G401.6 (cell line): ENCODE measurements at regions not wholly inside any gene's neighbourhood (a gene's known extent, or its start where the extent isn't known, plus 50 kb on each side); places are given as distances from the start of the nearest gene placed in this dataset.
"Not testable (repeated sequence)": the region's sequence is repeated elsewhere in the genome, so short reads cannot be mapped to it uniquely, and the experiment has no call there.

Source experiments
- FAIRE-seq: peaks from 2 replicates; lab custom pipeline; 2012; peaks lifted over from hg19 to GRCh38; lab: Jason Lieb, UNC

DNA sequence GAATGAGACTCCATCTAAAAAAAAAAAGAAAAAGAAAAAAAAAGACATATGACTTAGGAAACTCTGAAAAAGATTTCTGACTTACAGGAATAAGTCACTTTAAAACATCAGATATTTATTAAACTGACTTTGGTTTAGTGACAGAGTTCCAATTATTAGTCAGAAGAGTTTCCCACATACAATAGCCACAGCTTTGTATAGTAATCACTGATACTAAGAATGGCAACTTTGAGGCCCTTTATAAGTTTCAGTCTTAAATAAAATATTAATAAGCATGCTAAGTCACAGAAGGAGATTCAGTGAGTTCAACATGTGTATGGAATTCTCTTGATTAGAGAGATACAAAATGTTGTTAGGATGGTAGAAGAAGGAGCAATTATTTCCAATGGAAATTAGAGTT, 652.3 kb upstream of the AMOT start:
- FAIRE-seq, result no peak

- no peak for FAIRE-seq
Observed at GRCh38 chrX:113473418-113473817, 632.8 kb upstream of the AMOT start.

DNA sequence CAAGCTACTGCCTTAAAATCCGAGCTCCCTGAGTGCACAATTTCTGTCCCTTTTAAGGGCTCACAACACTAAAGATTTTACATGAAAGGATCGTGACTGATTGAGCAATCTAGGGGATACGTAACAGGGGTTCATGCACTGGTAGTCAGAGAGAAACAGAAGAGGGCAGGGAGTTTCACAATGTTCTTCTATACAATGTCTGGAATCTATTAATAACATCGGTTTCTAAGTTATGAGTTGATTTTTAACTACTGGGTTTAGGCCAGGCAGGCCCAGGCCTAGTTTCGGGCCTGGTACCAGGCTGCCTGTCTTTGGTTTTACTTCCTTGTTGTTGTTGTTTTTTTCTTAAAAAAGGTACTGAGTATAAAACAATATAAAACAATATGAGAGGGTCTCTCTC, 632.4 kb upstream of the AMOT start:
- FAIRE-seq, result not testable (repeated sequence)

DNA sequence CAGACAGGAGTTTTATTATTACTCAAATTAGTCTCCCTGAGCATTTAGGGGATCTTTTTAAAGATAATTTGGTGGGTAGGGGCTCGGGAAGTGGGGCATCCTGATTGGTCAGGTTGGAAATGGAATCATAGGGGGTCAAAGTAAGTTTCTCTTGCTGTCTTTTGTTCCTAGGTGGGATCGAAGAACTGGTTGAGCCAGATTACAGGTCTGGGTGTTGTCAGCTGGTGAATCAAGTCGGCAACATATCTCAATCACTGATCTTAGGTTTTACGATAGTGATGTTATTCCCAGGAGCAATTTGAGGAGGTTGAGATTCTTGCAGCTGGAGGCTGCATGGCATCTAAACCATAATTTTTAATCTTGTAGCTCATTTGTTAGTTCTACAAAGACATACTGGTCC, 629.5 kb upstream of the AMOT start:
- FAIRE-seq, result no peak

- no peak for FAIRE-seq
Observed at GRCh38 chrX:113457719-113458118, 617.1 kb upstream of the AMOT start.

DNA sequence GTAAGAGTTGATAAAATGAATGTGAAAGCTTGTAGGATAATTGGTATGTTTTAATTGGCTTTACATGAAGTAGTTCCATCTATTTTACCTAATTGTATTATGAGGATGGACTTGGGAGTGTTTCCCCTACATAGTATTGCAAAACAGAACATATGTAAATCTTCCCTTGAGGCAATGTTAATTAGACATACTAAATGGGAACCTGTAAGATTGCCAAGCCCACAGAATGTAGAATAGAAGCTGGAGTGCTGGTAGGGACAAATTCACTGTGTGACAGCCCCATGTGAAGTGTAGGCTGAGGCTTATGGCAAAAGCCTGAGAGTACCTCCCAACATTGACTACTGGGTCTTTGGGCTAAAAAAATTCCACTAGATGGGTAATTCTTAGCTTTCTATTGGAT, 615.0 kb upstream of the AMOT start:
- FAIRE-seq, result no peak

DNA sequence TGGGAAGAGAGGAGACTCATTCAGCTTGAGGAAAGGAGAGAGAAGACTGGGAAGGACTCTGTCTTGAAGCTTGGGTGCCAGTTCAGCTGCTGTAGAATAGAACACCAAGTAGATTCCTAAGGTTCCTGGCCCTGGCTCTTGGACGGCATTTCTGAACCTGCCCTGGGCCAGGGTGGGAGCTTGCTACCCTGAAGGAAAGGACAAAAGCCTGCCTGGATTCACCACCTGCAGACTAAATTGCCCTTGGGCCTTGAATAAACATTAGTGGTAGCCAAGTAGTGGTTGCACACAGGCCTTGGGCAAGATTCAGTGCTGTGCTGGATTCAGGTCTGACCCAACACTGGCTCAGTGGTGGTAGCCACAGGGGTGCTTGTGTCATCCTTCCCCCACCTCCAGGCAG, 588.4 kb upstream of the AMOT start:
- no peak for FAIRE-seq

DNA sequence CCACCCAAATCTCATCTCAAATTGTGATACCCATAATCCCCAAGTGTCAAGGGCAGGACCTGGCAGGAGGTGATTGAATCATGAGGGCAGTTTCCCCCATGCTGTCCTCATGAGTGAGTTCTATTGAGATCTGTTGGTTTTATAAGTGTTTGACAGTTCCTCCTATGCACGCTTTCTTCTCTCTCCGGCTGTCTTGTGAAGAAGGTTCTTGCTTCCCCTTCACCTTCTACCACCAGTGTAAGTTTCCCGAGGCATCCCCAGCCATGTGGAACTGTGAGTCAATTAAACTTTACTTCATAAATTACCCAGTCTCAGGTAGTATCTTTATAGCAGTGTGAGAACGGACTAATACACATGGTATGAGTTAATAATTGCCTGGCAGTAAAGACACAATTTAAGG, 581.7 kb upstream of the AMOT start:
- FAIRE-seq, result no peak

DNA sequence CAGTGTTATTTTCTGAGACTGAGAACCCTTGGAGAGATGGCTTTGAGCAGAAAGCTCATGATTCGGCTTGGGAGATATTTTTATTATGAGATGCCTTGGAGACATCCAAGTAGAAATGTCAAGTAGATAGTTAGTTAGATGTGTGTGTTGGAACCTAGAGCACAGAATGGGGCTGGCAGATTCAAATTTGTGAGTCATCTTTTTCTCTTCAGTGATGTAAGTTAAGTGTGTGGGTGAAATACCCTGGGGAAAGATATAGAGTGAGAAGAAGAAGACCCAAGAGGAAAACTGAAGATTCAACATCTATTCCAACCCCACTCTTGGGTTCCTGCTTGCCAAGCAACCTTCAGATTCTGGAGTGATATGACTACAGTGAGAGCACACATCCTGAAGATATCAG, 580.8 kb upstream of the AMOT start:
- no peak for FAIRE-seq

DNA sequence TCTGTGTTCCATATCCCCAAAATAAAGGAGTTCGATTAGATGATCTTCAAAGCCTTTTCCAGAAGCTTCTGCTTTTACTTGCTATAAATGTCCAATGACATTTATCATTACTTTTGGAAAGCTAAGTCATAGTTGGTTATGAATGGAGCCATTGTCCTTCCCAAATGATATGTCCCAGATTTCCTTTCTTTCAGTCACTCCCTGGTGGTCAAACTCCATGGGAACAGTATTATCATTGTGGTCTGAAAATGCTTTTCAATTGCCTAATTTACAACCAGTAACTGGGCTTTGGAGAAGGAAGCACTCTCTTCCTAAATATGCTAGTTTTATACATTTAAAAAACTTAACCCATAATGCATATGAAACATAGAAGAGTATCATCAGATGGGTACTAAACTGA, 571.5 kb upstream of the AMOT start:
- no peak for FAIRE-seq

DNA sequence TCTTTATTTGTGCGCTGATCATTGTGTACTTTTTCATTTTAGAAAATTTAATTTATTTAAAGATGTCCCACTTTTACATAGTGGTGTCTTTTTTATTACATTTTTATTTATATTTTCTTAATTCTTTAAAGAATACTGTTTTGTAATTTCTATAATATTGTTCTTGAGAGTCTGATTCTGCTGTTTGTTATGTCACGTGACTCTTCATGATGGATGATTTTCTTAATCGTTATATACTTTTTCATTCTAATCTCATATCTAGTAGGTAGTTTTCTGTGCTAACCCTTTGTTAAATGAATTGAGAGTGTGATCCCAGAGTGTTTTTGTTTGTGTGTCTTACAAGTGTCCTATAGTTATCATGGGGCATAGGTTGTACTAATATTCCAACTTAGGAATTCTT, 568.2 kb upstream of the AMOT start:
- no peak for FAIRE-seq

GRCh38 chrX:113400193-113400704, 559.6 kb upstream of the AMOT start:
- no peak for FAIRE-seq

- no peak for FAIRE-seq
Observed at GRCh38 chrX:113399506-113400192, 559.0 kb upstream of the AMOT start.

GRCh38 chrX:113392355-113392754, 551.7 kb upstream of the AMOT start:
- no peak for FAIRE-seq

- no peak for FAIRE-seq
Observed at GRCh38 chrX:113391875-113392274, 551.2 kb upstream of the AMOT start.

DNA sequence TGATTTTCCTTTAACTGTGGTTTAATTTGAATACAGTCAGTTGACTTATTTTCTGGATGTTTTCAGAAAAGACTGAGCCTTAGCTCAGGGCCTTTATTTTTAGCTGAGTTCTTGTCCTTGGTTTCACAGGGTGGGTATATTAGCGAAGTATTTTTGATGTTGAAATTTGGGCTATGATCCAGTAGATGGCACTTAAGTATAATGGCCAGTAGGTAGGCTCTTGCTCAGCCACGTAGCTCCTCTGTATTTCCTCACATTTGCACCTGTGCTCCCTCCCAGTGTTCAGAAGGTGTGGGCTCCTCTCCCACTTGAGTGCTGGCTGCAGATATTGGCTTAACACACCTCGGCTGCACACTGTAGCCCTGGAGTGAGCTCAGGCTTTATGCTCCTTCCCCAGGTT, 549.9 kb upstream of the AMOT start:
- no peak for FAIRE-seq

DNA sequence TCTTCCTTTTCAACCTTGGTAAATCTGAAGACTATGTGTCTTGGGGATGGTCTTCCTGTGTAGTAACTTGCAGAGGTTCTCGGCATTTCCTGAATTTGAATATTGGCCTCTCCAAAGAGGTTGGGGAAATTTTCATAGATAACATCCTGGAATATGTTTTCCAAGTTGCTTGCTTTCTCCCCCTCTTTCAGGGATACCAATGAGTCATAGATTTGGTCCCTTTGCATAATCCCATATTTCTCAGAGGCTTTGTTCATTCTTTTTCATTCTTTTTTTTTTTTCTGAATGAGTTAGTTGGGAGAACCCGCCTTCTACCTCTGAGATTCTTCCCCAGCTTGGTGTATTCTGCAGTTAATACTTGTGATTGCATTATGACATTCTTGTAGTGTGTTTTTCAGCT, 549.2 kb upstream of the AMOT start:
- no peak for FAIRE-seq

DNA sequence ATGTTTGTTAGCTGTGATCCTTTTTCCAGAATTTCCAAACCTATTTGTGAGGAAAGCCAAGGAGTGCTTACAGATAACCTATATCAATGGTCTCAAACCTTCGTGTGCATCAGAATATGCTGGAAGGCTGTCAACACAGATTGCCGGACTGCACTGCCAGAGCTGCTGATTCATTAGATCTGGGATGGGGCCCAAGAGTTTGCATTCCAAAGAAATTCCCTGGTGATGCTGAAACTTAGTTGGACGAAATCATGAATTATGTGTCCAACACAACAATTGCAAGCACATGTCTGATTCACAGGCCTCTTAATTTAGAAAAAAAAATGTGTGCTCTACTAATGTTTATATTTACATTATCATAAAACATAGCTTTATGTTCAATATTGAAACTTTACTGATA, 544.0 kb upstream of the AMOT start:
- FAIRE-seq, result no peak

DNA sequence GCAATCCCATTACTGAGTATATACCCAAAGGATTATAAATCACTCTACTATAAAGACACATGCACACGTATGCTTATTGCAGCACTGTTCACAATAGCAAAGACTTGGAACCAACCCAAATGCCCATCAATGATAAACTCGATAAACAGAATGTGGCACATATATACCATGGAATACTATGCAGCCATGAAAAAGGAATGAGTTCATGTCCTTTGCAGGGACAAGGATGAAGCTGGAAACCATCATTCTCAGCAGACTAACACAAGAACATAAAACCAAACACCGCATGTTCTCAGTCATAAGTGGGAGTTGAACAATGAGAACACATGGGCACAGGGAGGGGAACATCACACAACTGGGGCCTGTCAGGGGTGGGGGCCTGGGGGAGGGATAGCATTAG, 532.8 kb upstream of the AMOT start:
- not testable (repeated sequence) for FAIRE-seq

GRCh38 chrX:113370006-113370405, 529.4 kb upstream of the AMOT start:
- no peak for FAIRE-seq

DNA sequence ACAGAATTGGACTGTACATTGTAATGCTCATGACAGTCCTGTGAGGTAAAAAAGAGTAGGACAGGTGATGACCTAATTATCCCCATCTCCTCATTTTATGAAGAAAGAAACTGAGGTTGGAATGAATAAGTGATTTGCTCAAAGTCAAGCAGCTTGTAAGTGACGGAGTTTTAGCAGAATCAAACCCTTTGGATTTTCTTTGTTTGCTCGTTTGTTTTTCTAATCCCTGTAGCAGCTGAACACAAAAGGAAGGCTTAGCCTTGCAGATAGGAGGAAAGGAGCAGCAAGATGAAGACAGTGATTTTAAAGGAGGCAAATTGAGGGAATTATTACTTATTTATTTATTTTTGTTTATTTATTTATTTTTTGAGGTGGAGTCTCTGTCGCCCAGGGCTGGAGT, 528.4 kb upstream of the AMOT start:
- FAIRE-seq, result no peak

DNA sequence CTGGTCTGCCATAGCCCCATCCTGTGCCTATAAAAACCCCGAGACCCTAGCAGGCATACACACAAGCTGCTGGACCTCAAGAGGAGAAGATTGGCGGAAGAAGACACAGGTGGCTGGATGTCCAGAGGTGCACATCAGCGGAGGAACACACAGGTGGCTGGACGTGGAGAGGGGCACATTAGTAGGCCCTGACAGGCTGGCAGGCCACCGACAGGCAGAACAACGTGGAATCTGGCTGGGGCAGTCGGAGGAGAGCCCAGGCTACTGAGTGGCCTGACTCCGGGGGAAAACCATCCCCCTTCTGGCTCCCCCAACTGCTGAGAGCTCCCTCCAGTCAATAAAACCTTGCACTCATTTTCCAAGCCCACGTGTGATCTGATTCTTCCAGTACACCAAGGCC, 512.5 kb upstream of the AMOT start:
- no peak for FAIRE-seq

GRCh38 chrX:113330416-113330815, 489.8 kb upstream of the AMOT start:
- no peak for FAIRE-seq

DNA sequence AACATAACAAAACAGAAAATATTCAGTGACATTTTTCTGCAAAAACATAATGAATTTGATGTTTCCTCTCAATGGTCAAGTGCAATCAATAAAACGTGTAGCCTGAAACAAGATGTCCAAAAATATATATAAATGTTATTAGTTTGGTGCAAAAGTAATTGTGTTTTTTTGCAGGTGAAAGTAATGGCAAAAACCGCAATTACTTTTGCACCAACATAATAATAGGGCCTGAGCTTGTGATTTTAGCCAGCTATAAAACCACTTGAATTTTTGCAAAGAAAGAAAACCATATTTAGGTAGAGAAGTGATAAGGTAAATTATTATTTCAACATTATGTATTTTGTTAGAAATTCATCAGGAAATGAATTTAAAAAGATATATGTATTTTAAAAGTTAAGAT, 475.3 kb upstream of the AMOT start:
- no peak for FAIRE-seq

- FAIRE-seq, result no peak
Observed at GRCh38 chrX:113305496-113305895, 464.9 kb upstream of the AMOT start.
